Skeletal muscle cell (primary cell): ENCODE measurements at regions not wholly inside any gene's neighbourhood (a gene's known extent, or its start where the extent isn't known, plus 50 kb on each side); places are given as distances from the start of the nearest gene placed in this dataset.

Experiments used
- DNase-seq: peaks from one replicate; pipeline ENCODE4 v3.0.0-alpha.2; 2010; ENCODE audit warnings: low read depth
- H3K4me3 ChIP-seq: 2 replicates; pipeline ENCODE4 v1.5.1; 2011; ENCODE audit warnings: low read depth, mild to moderate bottlenecking, control low read depth, low read length, moderate library complexity

DNA sequence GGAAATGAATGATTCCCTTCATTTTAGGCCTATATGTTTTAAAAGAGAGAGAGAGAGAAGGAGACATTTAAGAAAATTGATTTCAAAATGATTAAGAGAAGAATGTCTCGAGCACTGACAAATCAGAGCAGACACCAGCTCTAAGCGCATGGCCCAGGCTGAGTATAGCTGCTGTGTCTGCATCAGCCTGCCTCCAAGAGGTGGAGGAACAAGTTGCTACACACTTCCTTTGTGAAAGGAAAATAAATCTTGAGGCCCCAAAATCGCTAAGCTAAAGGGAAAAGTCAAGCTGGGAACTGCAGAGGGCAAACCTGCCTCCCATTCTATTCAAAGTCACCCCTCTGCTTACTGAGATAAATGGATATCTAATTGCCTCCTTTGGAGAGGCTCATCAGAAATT lies 728.7 kb upstream of the TMEM132C start:
- no peak overlapping the region for H3K4me3 ChIP-seq
- no peak for DNase-seq

DNA sequence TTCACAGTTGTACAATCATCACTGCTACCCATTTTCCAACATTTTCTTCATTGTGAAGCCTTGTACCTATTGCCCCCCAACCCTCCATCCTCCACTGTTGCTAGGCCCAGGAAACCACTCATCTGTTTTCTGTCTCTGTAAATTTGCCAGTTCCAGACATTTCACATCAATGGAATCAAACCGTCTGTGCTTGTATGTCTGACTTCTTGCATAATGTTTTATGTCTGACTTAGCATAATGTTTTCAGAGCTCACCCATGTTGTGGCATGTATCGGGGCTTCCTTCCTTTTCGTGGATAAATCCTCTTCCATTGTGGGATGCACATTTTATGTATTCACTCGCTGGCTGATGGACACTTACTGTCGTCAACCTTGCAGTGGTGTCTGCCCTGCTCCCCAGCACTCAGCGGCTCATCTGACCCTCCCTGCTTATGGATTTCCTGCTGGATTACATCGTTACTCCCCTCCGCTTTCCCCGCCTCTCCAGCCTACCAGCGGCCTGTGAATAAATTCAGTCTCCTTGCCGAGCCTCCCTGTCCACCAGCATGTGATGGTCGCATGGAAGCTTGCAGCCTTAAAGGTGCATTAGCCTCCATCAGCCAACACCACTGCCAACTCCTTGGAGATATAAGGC lies 727.6 kb upstream of the TMEM132C start:
- no peak overlapping the region for H3K4me3 ChIP-seq
- DNase-seq = no peak

DNA sequence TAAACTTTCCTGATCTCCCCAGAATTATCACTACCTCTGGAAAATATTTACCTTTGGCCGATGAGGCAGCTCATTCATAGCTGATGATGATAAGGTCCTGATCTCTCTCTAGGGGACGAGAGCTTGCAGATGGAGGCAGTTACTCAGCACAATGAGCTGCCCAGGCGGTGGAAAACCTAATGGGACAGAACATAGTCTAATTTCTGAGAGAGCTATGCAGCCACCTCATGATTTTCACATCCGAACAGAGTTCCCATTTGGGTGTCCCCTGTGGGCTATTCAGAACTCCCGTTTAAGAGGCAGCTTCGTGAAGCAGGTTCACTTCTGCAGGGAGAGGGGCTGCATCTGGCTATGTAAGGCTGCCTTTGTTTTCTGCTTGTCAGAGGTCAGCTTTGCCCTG lies 724.6 kb upstream of the TMEM132C start:
- DNase-seq = no peak

DNA sequence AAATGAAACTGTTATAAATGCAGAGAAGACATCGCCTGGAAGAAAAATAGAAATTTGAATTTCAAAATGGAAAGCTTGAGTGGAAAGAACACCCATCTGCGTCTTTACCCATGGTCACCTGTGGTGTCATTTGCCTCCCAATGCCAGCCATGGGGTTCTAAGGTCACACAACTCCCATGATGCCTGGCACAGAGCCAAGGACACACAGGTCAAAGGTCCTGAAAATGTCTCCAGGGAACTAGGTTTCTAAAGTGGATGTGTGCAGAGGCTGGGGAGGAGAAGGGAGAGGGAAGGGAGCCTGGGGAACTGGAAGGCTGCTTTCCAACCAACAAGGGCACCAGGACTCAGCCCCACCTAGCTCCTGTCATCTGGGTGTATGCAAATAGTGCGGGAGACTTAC lies 724.0 kb upstream of the TMEM132C start:
- no peak for DNase-seq
- no peak overlapping the region for H3K4me3 ChIP-seq

More for the DNA sequence above, 724.6 kb upstream of the TMEM132C start:
- no peak overlapping the region for H3K4me3 ChIP-seq

DNA sequence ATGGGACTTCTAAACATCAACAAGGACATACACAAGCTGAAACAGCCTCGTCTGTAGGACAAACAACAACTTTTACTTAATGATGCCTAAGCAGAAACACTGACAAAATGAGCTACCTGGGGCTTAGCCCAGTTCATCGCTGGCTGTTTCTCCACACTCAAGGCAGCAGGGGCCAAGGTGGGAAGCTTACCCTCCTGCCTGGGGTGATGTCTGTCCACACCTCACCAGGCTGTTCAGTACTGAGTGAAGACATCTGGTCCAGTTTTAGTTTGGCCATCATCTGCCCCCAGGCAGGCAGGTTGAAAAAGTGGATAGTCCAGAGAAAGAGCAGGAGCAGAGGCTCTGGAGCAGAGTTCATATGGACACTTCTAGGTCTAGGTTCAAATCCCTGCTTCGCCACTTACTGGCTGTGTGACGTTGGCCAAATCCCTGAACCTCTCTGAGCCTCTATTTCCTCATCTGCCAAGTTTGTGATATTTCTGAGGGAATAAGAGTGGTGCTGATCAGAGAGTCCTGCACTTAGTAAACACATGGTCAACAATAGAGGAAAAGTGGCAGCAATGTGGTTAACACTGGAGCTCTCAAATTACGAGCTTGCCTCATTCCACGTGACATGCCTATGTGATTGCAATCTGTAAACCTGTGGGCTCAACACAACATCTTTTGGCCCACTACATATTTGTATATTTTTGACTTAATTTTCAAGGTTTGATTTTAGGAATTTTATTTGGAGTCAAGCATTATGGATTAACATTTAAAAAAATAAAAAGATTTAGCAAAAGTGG lies 720.1 kb upstream of the TMEM132C start:
- no peak overlapping the region for H3K4me3 ChIP-seq
- DNase-seq = no peak

DNA sequence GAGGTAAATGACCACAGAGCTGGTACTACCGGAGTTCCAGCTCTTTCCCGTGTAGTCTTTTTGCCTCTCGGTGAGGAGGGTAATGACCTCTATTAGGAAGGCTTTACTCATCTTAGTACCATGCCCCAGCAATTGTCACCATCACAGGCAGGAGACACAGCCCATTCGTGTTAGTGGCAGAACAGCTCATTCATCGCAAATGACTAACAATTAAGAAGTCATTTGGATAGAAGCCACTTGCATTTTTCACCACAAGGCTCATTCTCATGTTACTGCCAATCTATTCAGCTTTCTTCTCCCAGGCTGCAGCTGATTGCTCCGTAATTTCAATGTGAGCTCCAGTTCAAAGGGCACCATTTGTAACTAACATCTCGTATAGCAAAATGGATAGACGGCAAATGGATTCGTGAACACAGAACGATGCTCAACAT lies 718.8 kb upstream of the TMEM132C start:
- peak; percentile 49 for DNase-seq
- H3K4me3 ChIP-seq = no peak overlapping the region

DNA sequence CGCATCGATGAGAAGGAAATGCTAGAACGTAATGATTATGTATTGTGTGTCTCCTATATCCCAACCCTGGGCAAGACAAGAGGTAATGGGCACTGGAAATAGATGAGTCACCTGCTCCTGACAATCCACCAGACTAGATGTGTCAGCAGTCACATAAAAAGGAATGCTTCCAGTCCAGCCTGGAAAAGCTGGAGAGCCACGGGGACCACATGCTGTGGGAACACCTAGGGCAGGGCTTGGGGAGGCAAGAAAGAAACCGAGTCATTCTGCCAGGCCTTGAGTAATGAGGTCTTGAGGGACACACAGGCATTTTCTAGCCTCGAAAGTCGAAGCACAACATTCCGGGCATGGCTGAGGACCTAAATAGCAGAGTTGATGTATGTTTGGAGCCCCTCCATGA lies 716.7 kb upstream of the TMEM132C start:
- H3K4me3 ChIP-seq = no peak overlapping the region
- DNase-seq = peak; percentile 44

DNA sequence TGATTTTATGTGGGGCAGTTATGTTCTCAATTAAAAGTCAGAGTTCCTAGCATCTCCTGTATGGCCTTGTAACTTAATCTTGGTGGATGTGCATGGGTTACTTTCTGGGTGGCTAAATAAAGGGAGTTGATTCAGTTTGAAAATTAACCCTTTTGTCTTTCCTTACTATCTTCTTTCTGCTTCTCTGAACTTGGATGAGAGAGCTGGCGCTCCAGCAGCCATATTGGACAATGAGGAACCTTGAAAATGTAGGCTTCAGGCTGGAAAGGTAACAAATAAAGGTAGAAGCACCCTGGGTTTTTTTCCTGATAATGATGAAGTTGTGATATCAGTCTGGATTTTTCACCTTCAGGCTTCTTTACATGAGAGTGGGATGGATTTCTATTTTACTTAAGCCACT lies 714.1 kb upstream of the TMEM132C start:
- H3K4me3 ChIP-seq = no peak overlapping the region
- no peak for DNase-seq

DNA sequence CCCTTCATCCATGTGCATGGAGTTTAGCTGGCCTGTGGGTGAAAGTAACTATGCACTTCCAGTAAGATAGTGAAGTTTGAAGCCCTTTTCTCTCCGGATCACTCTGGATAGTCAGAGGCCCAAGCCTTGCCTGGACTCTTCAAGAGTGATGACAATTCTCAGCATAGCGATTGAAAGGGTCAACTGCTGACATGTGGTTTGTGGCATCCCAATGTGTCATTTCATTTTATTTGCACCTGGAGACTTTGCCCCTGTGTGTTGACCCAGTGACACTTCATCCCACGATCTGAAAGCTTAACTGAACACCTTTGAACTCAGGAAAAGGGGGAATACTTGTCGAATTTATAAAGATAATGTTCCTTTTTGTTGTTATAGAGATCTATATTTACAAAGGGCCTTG lies 711.9 kb upstream of the TMEM132C start:
- no peak overlapping the region for H3K4me3 ChIP-seq

DNA sequence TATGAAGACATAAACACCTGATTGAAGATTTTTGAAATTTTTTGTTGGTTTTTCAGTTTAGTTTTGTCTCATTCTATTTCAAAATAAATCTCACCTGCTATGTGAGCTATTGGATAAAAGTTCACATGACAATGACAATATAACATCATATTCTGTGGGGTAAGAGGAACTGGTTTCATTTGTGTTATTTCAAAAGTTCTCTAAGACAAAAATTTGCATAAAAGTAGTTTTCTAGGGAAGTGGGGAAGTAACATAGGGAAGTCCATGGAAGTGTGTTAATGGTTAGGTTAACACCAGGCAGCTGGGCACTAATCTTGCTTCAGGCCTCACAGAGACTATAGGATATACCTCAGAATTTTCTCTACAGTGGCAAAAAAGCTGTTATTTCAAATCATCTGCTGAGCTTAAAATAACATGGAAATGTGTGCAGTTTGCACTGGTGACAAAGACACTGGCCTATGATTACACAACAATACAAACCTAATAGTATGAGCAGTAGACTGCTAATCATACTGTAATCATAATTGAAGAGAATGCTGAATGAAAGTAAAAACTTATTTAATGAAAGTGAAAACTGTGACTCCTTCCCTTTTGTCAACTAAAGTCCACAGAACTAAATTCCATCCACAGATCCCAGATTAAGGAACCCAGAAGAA lies 710.6 kb upstream of the TMEM132C start:
- H3K4me3 ChIP-seq = no peak overlapping the region
- no peak for DNase-seq

More for the DNA sequence above, 711.9 kb upstream of the TMEM132C start:
- no peak for DNase-seq

DNA sequence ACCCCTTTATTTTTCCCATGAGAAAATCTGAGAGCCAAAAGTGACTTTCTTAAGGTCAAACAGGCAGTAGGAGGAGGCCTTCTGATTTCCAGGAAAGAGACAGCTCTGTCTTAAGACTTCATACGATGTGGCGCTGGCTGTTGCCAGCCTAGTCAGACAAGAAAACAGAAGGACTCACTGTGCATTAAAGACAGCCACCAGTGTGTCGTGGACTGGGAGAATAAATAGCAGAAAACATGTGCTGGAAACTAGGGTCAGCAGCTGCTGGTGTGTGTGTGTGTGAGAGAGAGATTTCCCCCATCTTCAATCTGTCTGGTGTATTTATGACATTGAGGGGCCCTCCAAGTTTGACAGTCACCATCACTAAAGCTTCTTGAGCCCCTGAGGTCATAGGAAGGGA lies 708.6 kb upstream of the TMEM132C start:
- DNase-seq = no peak
- no peak overlapping the region for H3K4me3 ChIP-seq

DNA sequence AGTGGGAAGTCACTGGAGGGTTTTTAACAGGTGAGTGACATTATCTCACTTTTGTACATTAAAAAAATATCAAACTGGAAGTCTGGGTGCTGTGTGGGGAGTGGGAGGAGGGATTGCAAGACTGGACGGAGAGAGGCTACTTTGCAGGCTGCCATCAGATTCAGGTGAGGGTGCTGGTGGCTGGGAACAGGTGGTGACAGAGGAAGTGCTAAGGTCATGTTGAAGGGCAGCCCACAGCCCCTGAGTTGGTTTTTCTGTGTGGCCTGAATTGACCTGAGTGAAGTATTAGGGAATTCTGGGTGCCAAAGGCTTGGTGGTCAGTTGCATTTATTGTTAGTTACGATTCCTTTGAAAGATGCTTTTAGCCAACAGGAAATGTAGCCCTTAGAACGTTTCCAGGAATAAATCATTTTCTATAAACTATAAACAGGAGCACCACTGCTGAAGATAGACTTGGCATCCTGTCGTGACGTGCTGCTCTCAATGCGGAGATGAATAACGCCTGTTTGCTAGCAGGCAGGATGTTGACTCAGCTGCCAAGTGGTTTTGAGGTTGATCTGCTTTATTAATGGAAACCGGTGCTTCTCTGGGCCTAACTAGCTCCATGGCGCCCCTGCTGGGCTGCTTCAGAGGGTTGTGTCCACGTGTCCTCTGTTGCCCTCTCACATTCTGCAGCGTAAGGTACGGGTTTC lies 707.5 kb upstream of the TMEM132C start:
- peak; percentile 94 for DNase-seq
- no peak overlapping the region for H3K4me3 ChIP-seq

DNA sequence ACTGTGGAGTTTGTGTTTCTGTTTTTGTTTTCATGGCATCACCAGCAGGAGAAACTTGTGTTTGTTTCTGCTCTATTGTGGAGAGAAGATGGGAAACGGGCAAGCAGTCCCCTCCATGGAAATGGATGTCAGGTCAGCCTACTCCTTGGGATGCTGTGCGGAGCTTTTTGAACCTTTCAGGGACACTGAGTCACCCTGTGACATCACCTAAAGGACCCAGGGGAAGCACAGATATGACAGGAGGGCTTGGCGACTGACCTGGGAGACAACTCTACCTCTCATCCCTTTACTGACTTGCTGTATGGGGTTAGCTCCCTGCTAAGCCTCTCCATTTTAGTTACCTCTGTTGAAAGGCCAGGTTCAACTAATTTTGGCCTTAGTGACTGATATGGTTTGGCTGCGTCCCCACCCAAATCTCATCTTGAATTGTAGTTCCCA lies 706.9 kb upstream of the TMEM132C start:
- no peak for DNase-seq
- no peak overlapping the region for H3K4me3 ChIP-seq

DNA sequence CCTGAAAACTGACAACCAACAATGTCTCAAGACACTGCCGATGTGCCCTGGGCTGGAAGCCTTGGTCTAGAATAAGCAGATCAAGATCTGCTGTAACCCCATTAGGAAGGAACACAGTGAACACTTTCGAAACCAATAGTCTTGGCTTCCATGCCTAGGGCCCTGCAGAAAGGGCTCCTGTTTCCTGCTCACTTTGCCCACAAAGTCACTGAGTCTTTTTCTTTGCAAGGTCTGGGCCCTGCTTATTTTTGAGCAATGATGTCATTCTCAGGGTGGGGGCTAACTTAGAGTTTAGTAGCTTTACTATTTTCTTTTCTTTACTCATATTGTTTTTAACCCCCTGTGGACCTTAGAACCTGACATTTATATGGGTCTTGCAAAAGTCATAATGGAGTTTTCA lies 704.2 kb upstream of the TMEM132C start:
- H3K4me3 ChIP-seq = no peak overlapping the region
- DNase-seq = no peak

DNA sequence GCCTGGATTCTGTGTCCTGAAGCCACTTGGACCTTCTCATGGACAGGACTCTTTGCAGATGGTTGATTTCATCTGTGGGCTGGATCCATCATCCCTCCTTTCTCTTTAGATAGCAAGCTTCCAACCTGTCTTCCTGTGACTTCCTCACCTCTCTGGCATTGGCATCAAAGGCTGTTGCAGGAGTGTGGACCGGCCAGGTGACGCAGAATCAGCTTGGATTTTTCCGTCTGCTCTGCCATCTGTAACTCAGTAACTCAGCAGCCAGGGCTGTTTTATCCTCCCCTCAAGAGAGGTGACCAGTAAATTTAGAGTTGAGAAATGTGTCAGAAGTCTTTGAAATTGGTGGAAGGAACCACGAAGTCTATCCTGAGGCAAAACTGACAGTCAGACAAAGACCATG lies 701.7 kb upstream of the TMEM132C start:
- H3K4me3 ChIP-seq = no peak overlapping the region
- DNase-seq = no peak

DNA sequence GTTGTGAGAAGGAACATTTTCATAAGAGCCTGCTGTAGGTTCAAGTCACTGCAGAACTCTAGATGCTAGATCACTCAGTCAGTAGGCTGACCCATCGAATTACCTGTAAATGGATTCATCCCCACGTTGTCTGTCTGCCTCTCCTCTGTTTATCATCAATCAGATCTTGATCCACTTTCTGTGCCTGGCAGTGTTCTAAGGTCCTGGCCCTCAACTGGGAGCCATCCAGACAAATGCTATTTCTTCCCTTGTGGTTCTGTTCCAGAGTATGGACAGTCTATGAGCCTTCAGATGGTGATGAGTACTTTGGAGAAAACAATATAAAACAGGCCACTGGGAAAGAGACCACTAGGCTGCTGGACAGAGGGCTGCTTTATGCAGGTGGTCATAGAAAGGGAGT lies 699.4 kb upstream of the TMEM132C start:
- no peak overlapping the region for H3K4me3 ChIP-seq
- no peak for DNase-seq

DNA sequence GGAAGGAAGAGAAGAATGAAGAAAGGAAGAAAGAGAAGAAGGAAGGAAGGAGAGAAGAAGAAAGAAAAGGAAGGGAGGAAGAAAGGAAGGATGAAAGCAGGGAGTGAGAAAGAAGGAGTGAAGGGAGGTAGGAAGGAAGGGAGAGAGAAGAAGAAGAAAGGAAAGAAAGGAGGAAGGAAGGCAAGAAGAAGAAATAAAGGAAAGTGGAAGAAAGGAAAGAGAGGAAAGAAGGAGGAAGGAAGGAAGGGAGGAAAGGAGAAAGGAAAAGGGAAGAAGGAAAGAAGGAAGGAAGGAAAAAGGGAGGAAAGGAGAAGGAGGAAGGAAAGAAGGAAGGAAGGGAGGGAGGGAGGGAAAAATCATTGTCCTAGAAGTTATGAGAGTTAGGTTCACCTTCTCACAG lies 696.6 kb upstream of the TMEM132C start:
- no peak overlapping the region for H3K4me3 ChIP-seq
- DNase-seq = no peak

DNA sequence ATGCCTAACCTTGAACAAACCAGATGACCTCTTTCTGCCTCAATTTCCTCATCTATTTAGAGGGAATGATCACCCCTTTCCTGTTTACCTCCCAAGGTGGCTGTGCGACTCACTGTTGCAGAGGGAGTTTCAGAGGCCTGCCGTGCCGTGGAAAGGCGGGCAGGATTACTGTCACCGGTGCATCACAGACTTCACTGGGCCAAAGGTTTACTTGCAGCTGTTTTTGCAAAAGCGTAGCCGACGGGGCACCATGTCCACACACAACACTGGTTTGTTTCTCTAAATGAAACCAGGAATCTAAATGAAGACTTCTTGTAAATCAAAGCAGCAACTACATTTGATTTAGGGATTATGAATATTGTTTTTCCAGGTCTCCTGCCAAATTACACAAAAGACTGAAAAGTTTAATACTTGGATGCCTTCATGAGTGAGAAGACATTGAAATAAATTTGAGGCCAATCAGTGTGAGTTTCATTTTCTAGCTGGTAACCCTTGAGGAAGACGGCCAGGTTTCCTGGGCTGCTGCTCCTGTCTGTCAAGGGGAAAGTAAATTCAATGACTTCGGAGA lies 696.1 kb upstream of the TMEM132C start:
- DNase-seq = no peak
- H3K4me3 ChIP-seq = no peak overlapping the region

DNA sequence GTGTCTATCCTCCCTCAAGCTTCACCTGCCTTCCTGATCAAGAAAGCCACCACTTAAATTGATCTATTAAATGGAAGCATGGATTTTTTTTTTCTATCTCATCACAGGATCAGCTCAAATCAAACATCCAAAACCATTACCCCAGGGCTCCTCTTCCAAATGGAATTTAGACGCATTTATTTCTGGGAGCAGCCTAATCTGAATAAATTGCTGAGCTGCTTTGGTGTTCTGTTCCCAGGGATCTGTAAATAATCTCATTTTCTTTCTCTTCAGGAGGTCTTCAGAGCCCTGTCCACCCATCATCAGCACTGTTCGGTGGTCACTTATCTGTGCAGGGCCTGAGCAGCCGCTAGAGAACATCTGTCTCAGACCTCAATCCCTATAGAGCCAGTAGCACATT lies 695.4 kb upstream of the TMEM132C start:
- no peak overlapping the region for H3K4me3 ChIP-seq
- no peak for DNase-seq

DNA sequence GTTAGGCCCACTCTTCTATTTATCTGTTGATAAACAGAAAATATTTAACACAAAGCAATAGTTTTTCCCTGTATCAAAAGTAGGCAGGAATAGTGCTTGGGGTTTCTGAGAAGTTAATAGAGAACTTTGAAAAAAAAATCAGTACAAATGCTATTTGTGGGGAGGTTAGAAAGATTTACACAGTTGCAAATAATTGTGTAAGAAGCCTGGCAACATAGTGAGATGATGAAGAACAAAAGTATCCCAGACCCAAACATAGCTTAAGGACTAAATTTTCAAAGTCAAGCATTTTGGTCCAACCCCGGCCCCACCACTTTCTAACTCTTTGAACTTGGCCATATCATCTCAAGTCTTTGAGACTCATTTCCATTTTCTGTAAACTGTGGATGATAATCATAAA lies 687.5 kb upstream of the TMEM132C start:
- DNase-seq = no peak
- H3K4me3 ChIP-seq = no peak overlapping the region
